Activated CD8-positive, alpha-beta T cell treated with anti-CD3 and anti-CD28 coated beads for 36 hours (primary cell): ENCODE measurements at regions not wholly inside any gene's neighbourhood (a gene's known extent, or its start where the extent isn't known, plus 50 kb on each side); places are given as distances from the start of the nearest gene placed in this dataset.

ENCODE experiments used
- ATAC-seq: fragments of 200-7000 bp; cut with Tn5 transposase; one replicate; pipeline ENCODE4 v1.10.0; 2021; ENCODE audit warnings: mild to moderate bottlenecking, moderate library complexity
- CTCF ChIA-PET: fragments of 350-600 bp; sonication (Branson Sonifier 250); formaldehyde crosslinking; loops from one replicate; lab custom pipeline; 2021; ENCODE audit warnings: antibody characterized with exemption; lab: Charles Lee
- POLR2A ChIA-PET: fragments of 350-600 bp; sonication (Branson Sonifier 250); formaldehyde crosslinking; loops from one replicate; lab custom pipeline; 2021; ENCODE audit warnings: antibody characterized with exemption; lab: Charles Lee
- DNase-seq: peaks from one replicate; pipeline ENCODE4 v3.0.0-alpha.2; 2020
- H3K27ac Mint-ChIP-seq: one replicate; pipeline ENCODE4 v1.8.0; 2021; ENCODE audit warnings: mild to moderate bottlenecking, mixed read lengths
- H3K27me3 Mint-ChIP-seq: one replicate; pipeline ENCODE4 v1.8.0; 2021; ENCODE audit warnings: mixed read lengths
- H3K36me3 Mint-ChIP-seq: one replicate; pipeline ENCODE4 v1.8.0; 2021; ENCODE audit warnings: low read depth, mixed read lengths
- H3K4me1 Mint-ChIP-seq: one replicate; pipeline ENCODE4 v1.8.0; 2021; ENCODE audit warnings: low read depth, mixed read lengths
- H3K4me3 Mint-ChIP-seq: one replicate; pipeline ENCODE4 v1.8.0; 2021; ENCODE audit warnings: mild to moderate bottlenecking, moderate library complexity, mixed read lengths
- H3K9me3 Mint-ChIP-seq: one replicate; pipeline ENCODE4 v1.8.0; 2021; ENCODE audit warnings: mixed read lengths
- CTCF ChIP-seq: fragments of 200-600 bp; IDR thresholded peaks from one replicate; pipeline ENCODE4 v1.8.0; 2022; ENCODE audit warnings: antibody characterized with exemption, mild to moderate bottlenecking
- intact Hi-C: fragments of 100-400 bp; cut with micrococcal nuclease; formaldehyde crosslinking; loops from one replicate; pipeline ENCODE4 v1.10.0; 2022

GRCh38 chrX:74242484-74243138 lies 61.4 kb upstream of the ZCCHC13 start:
- ChIA-PET CTCF (no interaction called here), POLR2A (no interaction called here)
- DNase-seq (no peak), ATAC-seq (no peak)
- Mint-ChIP-seq H3K9me3 (no peaks in the 10 kb centered on the region), H3K27me3 (no peaks in the 10 kb centered on the region), H3K36me3 (peaks cover 12% of the 10 kb centered on the region), H3K4me3 (no peak overlapping the region), H3K4me1 (peaks cover 4% of the 10 kb centered on the region), H3K27ac (no peak overlapping the region)
- intact Hi-C loops, result no loop called here
- no peak for TF ChIP-seq CTCF

- no peak for TF ChIP-seq CTCF
- DNase-seq, result no peak
- CTCF ChIA-PET, result interaction anchor here (0.5 kb wide), 1 partner anchor 295 kb away, joined by 3 read pairs; no protein-coding TSS in a partner anchor
- no peaks in the 10 kb centered on the region for H3K27me3 Mint-ChIP-seq
- peaks cover 12% of the 10 kb centered on the region for H3K36me3 Mint-ChIP-seq
- no peak for ATAC-seq
- intact Hi-C loops, result no loop called here
- H3K4me3 Mint-ChIP-seq, result no peak overlapping the region
- H3K9me3 Mint-ChIP-seq, result no peaks in the 10 kb centered on the region
- H3K4me1 Mint-ChIP-seq, result peaks cover 4% of the 10 kb centered on the region
- POLR2A ChIA-PET, result no interaction called here
- H3K27ac Mint-ChIP-seq, result no peak overlapping the region
Observed at GRCh38 chrX:74242050-74242449, 61.9 kb upstream of the ZCCHC13 start.

- intact Hi-C loops, result no loop called here
- Mint-ChIP-seq H3K36me3 (peaks cover 8% of the 10 kb centered on the region), H3K4me3 (no peak overlapping the region), H3K9me3 (no peaks in the 10 kb centered on the region), H3K27me3 (no peaks in the 10 kb centered on the region), H3K4me1 (peaks cover 4% of the 10 kb centered on the region), H3K27ac (no peak overlapping the region)
- CTCF ChIA-PET, result no interaction called here
- no peak for TF ChIP-seq CTCF
- DNase-seq (no peak), ATAC-seq (no peak)
- POLR2A ChIA-PET, result no interaction called here
Observed at GRCh38 chrX:74238771-74239170, 65.2 kb upstream of the ZCCHC13 start.

- TF ChIP-seq CTCF, result no peak
- Mint-ChIP-seq H3K27ac (no peak overlapping the region), H3K4me3 (no peak overlapping the region), H3K27me3 (no peaks in the 10 kb centered on the region), H3K36me3 (no peaks in the 10 kb centered on the region), H3K4me1 (no peaks in the 10 kb centered on the region), H3K9me3 (no peaks in the 10 kb centered on the region)
- DNase-seq (no peak), ATAC-seq (no peak)
- CTCF ChIA-PET, result no interaction called here
- intact Hi-C loops, result no loop called here
- POLR2A ChIA-PET, result no interaction called here
Observed at GRCh38 chrX:74234818-74235217, 69.2 kb upstream of the ZCCHC13 start.

GRCh38 chrX:74232859-74233258 lies 71.1 kb upstream of the ZCCHC13 start:
- no peak for ATAC-seq
- POLR2A ChIA-PET, result no interaction called here

More at GRCh38 chrX:74232859-74233258, 71.1 kb upstream of the ZCCHC13 start:
- CTCF ChIA-PET, result no interaction called here
- no peak overlapping the region for H3K4me3 Mint-ChIP-seq
- no peak for DNase-seq
- intact Hi-C loops, result no loop called here
- no peak overlapping the region for H3K27ac Mint-ChIP-seq
- no peaks in the 10 kb centered on the region for H3K9me3 Mint-ChIP-seq
- H3K36me3 Mint-ChIP-seq, result no peaks in the 10 kb centered on the region
- no peaks in the 10 kb centered on the region for H3K27me3 Mint-ChIP-seq
- H3K4me1 Mint-ChIP-seq, result no peaks in the 10 kb centered on the region
- TF ChIP-seq CTCF, result no peak
